ENCODE measurements at regions not wholly inside any gene's neighbourhood (a gene's known extent, or its start where the extent isn't known, plus 50 kb on each side); places are given as distances from the start of the nearest gene placed in this dataset.

DNA sequence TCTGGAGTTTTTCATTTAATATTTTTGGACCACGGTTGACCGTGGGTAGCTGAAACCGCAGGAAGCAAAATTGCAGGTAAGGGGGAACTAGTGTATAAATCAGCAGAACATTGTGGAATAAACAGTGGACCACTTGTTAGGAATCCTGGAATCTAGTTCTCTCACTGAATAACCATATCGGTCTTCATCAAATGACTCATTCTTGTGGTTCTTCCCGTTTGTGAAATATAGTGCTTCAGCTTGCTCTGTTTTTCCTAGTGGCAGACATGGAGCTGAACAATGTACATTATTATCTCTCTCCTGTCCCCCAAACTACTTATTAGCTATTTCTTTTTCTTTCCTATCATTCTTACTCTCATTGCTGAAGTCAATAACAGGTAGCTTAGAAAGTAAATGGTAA, 61.9 kb downstream of the HSPA13 start:
- Histone ChIP-seq H3K36me3 (ENCODE audit: low read depth, low read length) (no peaks in the 10 kb centered on the region), H3K9ac (ENCODE audit: low read length) (no peak overlapping the region), H3K27me3 (ENCODE audit: low read length) (peaks cover 50% of the 10 kb centered on the region), H3K9me2 (replicated peaks; ENCODE audit: low read length) (no peaks in the 10 kb centered on the region), H2AFZ (ENCODE audit: low read length) (no peak overlapping the region), H3F3A (ENCODE audit: low read length, unreplicated experiment) (no peaks in the 10 kb centered on the region), H4K20me1 (ENCODE audit: low read length) (no peaks in the 10 kb centered on the region), H3K4me3 (ENCODE audit: low read length) (no peak overlapping the region), H3K79me2 (ENCODE audit: low read length) (no peaks in the 10 kb centered on the region), H3K27ac (ENCODE audit: low read length) (no peak overlapping the region), H3K4me2 (ENCODE audit: low read length) (no peak overlapping the region), H3K4me1 (ENCODE audit: insufficient read depth, low read length) (no peaks in the 10 kb centered on the region), H3K9me3 (ENCODE audit: low read length) (no peaks in the 10 kb centered on the region)
- CTCF ChIA-PET = no interaction called here
- intact Hi-C loops (cut with micrococcal nuclease) = no loop called here
- ATAC-seq (no peak), DNase-seq (peak; percentile 56)
- no peak for TF ChIP-seq EZH2phosphoT487 (IDR thresholded peaks at IDR 0.05; ENCODE audit: borderline replicate concordance, low read length)
- TF ChIP-seq, protein P1, sequence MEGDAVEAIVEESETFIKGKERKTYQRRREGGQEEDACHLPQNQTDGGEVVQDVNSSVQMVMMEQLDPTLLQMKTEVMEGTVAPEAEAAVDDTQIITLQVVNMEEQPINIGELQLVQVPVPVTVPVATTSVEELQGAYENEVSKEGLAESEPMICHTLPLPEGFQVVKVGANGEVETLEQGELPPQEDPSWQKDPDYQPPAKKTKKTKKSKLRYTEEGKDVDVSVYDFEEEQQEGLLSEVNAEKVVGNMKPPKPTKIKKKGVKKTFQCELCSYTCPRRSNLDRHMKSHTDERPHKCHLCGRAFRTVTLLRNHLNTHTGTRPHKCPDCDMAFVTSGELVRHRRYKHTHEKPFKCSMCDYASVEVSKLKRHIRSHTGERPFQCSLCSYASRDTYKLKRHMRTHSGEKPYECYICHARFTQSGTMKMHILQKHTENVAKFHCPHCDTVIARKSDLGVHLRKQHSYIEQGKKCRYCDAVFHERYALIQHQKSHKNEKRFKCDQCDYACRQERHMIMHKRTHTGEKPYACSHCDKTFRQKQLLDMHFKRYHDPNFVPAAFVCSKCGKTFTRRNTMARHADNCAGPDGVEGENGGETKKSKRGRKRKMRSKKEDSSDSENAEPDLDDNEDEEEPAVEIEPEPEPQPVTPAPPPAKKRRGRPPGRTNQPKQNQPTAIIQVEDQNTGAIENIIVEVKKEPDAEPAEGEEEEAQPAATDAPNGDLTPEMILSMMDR (conservative IDR thresholded peaks at IDR 0.05; ENCODE audit: low read depth, low read length) = no peak
- no peak for TF ChIP-seq EZH2 (IDR thresholded peaks at IDR 0.05; ENCODE audit: low read length, unreplicated experiment)
- BruUV-seq (replicated peaks) = no TSS peak
- POLR2A ChIA-PET (ENCODE audit: unreplicated experiment) = interaction anchor here (0.7 kb wide), 1 partner anchor 15 kb away, joined by 3 read pairs; no protein-coding TSS in a partner anchor

DNA sequence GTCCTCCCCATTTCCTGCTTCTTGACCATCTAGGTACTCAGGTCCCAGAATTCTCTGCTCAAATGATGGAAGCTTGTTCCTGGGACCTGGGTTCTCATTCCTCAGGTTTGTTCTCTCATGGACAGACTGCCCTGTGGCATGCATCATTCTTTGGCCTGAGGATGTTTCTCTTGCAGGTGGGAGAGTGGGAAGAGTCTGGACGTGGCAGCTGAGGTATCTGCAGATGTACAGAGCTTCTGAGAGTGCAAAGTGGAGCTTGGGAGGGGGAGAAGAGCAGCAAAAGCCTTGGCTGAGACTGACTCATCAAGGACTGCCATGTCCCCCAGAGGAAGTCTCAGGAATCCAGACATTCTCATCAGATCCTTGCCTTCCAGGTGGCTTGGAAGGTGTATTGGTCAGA, 63.1 kb downstream of the HSPA13 start:
- Histone ChIP-seq H3K9me3 (ENCODE audit: low read length) (no peaks in the 10 kb centered on the region), H2AFZ (ENCODE audit: low read length) (no peak overlapping the region), H3K4me2 (ENCODE audit: low read length) (no peak overlapping the region), H3K27ac (ENCODE audit: low read length) (no peak overlapping the region), H3K36me3 (ENCODE audit: low read depth, low read length) (no peaks in the 10 kb centered on the region), H3K79me2 (ENCODE audit: low read length) (no peaks in the 10 kb centered on the region), H3K4me3 (ENCODE audit: low read length) (no peak overlapping the region), H3F3A (ENCODE audit: low read length, unreplicated experiment) (no peaks in the 10 kb centered on the region), H3K4me1 (ENCODE audit: insufficient read depth, low read length) (no peaks in the 10 kb centered on the region), H4K20me1 (ENCODE audit: low read length) (no peaks in the 10 kb centered on the region), H3K9me2 (replicated peaks; ENCODE audit: low read length) (no peaks in the 10 kb centered on the region), H3K9ac (ENCODE audit: low read length) (no peak overlapping the region), H3K27me3 (ENCODE audit: low read length) (peaks cover 51% of the 10 kb centered on the region)
- TF ChIP-seq EZH2 (IDR thresholded peaks at IDR 0.05; ENCODE audit: low read length, unreplicated experiment) = no peak
- TF ChIP-seq, protein P1 (conservative IDR thresholded peaks at IDR 0.05; ENCODE audit: low read depth, low read length) = no peak
- TF ChIP-seq EZH2phosphoT487 (IDR thresholded peaks at IDR 0.05; ENCODE audit: borderline replicate concordance, low read length) = no peak
- ChIA-PET CTCF (no interaction called here), POLR2A (ENCODE audit: unreplicated experiment) (no interaction called here)
- ATAC-seq (no peak), DNase-seq (no peak)
- intact Hi-C loops (cut with micrococcal nuclease) = no loop called here
- BruUV-seq (replicated peaks) = no TSS peak

DNA sequence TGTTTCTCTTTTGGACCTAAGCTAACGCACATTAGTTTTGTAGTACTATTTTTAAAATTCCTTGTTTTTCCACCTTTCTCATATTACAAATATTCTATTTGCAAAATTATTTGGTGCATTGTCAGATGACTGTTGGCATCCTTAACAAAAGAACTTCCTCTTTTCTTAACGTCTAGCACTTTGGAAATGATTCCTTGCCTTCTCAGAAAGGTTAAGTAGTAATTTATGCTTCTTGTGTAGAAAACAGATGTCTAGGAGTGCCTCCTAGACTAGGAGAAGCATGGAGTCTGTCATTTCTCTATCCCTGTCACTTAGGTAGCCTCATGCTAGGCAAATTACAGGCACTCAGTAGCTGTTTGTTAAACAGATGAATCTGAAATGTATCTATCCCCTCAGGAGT, 64.4 kb downstream of the HSPA13 start:
- POLR2A ChIA-PET (ENCODE audit: unreplicated experiment) = no interaction called here
- BruUV-seq (replicated peaks) = no TSS peak
- no peaks in the 10 kb centered on the region for H4K20me1 ChIP-seq (ENCODE audit: low read length)
- no peak overlapping the region for H3K9ac ChIP-seq (ENCODE audit: low read length)
- CTCF ChIA-PET = no interaction called here
- no peaks in the 10 kb centered on the region for H3K4me1 ChIP-seq (ENCODE audit: insufficient read depth, low read length)
- H3K36me3 ChIP-seq (ENCODE audit: low read depth, low read length) = no peaks in the 10 kb centered on the region
- intact Hi-C loops (cut with micrococcal nuclease) = no loop called here
- no peak overlapping the region for H3K4me2 ChIP-seq (ENCODE audit: low read length)
- H3K79me2 ChIP-seq (ENCODE audit: low read length) = no peaks in the 10 kb centered on the region
- ATAC-seq = no peak
- H3K4me3 ChIP-seq (ENCODE audit: low read length) = no peak overlapping the region
- TF ChIP-seq EZH2phosphoT487 (IDR thresholded peaks at IDR 0.05; ENCODE audit: borderline replicate concordance, low read length) = no peak
- TF ChIP-seq, protein P1 (conservative IDR thresholded peaks at IDR 0.05; ENCODE audit: low read depth, low read length) = no peak
- TF ChIP-seq EZH2 (IDR thresholded peaks at IDR 0.05; ENCODE audit: low read length, unreplicated experiment) = no peak
- H3K9me2 ChIP-seq (replicated peaks; ENCODE audit: low read length) = no peaks in the 10 kb centered on the region
- DNase-seq = no peak
- H3F3A ChIP-seq (ENCODE audit: low read length, unreplicated experiment) = no peaks in the 10 kb centered on the region
- peaks cover 54% of the 10 kb centered on the region for H3K27me3 ChIP-seq (ENCODE audit: low read length)
- H3K27ac ChIP-seq (ENCODE audit: low read length) = no peak overlapping the region
- H3K9me3 ChIP-seq (ENCODE audit: low read length) = no peaks in the 10 kb centered on the region
- H2AFZ ChIP-seq (ENCODE audit: low read length) = no peak overlapping the region

Data from PC-3 (cell line).